Stimulated activated CD8-positive, alpha-beta memory T cell treated with anti-CD3 and anti-CD28 coated beads, Interleukin-15, amount 100 ng/mL, for 48 hours (primary cell): ENCODE measurements at regions not wholly inside any gene's neighbourhood (a gene's known extent, or its start where the extent isn't known, plus 50 kb on each side); places are given as distances from the start of the nearest gene placed in this dataset.

ENCODE experiments used
- DNase-seq, 2 donors: peaks; one replicate each; pipeline ENCODE4 v3.0.0-alpha.2; 2020; ENCODE audit warnings: low read depth in 2 of 2

DNA sequence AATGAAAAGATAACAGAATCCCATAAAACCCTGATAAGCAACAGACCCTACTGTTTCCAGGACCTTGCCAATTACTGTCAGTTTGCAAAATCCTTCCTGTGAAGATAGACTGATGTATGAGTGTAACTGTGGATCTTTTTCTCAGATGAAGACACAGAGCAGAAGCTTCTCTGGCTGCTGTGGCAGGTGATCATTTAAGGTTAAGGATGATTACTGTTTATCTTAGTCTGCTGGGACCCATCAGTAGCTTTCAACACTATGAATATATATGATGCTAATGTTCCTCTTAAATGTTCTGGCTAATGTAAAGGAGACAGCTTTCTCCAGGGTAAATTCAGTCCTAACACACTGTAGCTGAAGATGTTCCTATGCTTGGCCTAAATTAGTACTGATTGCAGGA, 56.0 kb upstream of the CTTNBP2 start:
- no peak for DNase-seq

- DNase-seq: no peak
Measured at GRCh38 chr7:117931314-117931713, 58.1 kb upstream of the CTTNBP2 start.

DNA sequence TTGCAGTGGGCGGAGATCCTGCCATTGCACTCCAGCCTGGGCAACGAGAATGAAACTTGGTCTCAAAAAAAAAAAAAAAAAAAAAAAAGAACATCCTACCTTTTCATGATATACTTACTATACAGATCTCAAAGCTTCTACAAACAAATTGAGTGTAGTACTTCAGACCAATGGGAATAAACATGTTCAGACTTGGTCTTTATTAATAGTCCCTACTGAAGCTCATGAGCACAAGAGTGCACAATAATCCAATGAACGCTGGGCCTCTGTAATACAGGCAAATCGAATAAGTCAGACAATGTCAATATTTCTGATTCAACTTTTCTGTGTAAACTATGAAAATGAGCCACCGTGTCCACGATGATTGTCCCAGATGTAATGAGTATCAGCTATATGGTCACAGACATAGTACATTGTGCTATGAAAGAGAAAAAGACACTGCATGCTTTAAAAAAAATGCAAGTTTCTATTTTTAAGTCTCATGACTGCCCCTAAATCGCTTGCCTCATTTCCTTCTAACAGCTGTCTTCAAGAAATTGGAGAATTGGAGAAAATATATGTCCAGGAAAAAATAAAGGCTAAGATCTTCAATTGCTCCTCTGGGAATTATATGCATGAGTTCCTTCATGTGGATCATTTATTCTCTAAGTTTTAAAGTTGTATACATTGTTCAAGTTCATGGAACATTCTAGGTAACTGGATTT, 64.0 kb upstream of the CTTNBP2 start:
- no peak for DNase-seq

GRCh38 chr7:117937753-117938483, 64.7 kb upstream of the CTTNBP2 start:
- DNase-seq: no peak

- DNase-seq: no peak
Measured at GRCh38 chr7:117941138-117941810, 68.0 kb upstream of the CTTNBP2 start.

GRCh38 chr7:117942780-117943179, 69.5 kb upstream of the CTTNBP2 start:
- no peak for DNase-seq

DNA sequence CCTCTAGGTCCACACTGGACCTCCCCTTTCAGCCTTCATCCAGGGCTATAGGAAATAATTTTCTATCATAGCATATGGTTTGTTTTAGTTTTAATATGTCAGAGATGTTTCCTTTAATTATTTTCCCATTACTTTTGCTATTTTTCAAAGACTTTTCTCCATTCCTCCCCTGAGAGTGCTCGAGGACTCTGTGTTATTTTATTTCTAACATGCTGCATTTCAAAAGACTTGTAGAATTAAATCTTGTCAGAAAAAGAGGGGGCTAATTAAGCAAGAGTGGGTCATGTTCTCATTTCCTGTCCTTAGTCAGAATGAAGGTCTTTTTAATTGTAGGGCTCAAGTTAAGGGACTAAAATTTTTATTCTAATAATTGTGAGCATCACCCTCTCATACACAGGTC, 71.6 kb upstream of the CTTNBP2 start:
- no peak for DNase-seq

DNA sequence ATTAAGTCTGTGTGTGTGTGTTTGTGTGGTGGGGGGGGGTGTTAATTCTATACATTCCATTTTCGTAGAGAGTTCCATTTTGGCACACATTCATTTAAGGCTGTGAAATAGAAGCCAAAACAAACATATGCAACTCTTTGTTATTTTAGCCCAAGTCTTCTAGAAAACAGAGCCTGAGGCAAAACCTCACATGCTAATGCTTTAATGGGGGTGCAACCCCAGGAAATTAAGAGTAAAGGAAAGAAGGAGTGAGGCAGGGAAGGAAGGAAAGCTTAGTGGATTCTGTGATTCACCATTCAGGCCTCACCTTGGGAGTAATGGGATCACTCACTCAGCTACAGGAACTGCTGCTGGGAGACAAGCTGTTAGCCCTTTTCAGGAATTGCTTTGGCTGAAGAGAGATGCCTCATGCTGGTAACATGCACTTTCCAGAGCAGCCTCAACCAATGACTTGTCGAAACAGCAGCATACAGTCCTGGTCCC, 73.0 kb upstream of the CTTNBP2 start:
- DNase-seq: no peak

GRCh38 chr7:117949232-117949631, 76.0 kb upstream of the CTTNBP2 start:
- no peak for DNase-seq

- DNase-seq: no peak
Measured at GRCh38 chr7:117950601-117951260, 77.5 kb upstream of the CTTNBP2 start.

DNA sequence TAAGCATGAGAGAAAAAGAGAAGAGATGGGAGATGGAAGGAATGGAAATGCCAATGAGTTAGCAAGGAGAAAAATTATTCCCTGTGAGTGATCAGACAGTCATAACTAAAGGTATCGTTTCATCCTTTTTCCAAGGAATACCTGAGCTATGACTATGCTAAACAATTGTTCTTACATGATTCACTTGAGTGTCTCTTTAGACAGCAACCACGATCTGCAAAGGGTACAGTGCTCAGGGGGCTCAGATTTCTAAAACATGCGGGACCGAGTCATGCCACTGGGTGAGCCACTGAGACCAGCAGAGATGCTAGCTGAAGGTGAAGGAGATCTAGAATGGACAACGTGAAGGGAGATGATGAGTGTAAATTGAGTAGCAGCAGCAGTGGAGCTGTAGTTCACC, 78.0 kb upstream of the CTTNBP2 start:
- DNase-seq: no peak

GRCh38 chr7:117951691-117952280, 78.5 kb upstream of the CTTNBP2 start:
- no peak for DNase-seq

DNA sequence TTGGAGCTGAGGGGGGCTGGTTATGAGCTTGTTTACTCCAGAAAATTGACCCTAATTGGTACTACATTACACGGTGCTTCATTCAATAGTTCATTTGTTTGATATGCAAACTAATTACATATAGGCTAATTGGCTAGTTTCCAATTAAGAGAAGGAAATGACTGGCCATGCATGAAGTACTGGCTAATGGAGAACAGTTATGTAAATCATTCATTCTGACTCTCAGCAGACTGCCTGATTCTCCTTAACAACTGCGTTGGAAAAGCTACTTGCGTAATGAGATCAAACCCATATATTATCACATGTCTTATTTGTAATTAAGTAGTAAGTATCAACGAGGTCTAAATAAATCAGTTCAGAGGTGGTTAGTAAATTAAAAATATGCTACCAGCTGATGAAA, 81.8 kb upstream of the CTTNBP2 start:
- DNase-seq: no peak

- no peak for DNase-seq
Measured at GRCh38 chr7:117960351-117960750, 87.1 kb upstream of the CTTNBP2 start.

DNA sequence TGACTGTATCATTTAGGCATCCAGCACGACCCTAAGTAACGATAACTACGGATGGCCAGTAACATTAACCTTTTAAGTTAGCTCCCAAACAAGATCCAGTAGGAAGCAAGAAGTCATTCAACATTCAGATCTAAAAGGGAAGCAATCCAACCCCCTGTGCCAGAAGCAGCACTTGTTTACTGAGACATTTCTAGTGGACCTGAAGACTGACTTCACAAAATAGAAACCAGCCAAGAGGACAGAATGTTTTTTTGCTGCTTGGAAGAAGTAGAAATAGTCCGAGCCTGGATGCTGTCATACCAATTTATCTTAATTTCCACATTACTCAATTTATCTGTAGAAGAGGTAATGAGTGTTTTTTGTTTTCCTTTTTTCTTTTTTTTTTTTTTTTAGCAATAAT, 88.0 kb upstream of the CTTNBP2 start:
- no peak for DNase-seq

DNA sequence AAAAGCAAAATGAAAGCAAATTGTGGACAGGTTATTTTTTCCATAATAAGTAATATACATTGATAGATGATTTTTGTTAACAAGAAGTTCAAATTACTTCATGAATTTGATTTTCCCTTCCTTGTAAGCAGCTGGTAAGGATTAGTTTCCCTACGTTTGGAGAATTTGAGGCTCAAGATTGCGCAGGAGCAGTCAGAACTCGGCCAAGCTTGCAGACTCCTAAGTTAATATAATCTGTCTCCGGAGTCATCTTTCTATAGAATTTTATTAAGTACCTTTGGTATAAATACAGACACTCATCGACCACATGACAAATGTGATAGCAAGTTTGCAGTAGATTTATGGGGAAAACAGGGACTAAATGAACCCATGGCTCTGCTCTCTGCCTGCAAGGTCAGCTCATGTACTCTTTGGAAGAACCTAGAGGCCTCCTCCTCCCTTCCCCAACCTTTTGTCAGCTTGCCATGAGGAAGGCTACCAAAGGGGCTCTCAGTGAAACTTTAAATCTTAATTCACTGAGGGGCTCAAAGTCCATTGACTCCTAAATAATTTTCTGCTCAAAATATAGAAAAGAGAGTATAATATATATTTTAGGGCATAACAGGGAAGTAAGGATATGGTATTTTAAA, 89.2 kb upstream of the CTTNBP2 start:
- DNase-seq: no peak

DNA sequence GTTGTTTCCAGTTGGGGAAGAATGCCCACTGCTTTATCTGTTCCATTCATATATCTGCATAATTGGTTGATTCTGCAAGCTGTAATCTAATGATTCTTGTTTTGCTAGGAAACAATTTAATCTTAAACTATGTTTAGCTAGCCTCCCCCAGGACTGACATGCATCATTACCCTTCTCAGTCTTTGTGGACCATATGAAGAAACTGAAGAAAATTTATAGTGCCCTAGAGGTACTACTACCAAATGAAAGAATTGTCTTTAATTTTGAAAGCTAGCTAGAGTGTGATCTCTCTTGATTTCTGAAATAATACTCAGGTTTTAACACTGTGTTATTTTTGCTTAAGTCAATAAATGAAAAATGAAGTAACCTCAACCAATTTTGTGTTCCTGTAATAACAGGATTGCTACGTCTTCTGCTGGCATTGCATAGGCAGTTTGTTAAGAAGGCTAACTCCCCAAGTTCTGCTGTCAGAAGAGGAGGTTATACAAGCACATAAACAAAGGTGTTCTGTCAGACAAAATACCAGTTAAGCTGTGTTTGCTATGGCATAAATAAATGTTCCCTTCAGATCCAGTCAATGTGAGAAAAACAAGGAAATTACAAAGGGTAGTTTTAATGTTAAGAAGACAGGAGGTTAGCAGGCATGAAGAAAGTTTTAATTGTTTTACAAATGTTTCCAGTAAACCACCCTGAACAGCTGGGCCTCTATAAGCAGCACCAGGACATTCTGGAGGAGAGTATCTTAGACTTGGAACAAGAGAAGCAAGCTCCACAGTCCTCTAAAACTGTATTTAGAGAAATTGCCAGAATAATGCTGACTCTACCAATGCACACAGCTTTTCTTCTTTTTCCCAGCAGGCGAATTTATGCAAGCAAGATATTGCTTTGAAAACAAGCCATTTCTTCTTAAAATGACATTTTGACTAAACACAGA, 90.3 kb upstream of the CTTNBP2 start:
- DNase-seq: no peak

DNA sequence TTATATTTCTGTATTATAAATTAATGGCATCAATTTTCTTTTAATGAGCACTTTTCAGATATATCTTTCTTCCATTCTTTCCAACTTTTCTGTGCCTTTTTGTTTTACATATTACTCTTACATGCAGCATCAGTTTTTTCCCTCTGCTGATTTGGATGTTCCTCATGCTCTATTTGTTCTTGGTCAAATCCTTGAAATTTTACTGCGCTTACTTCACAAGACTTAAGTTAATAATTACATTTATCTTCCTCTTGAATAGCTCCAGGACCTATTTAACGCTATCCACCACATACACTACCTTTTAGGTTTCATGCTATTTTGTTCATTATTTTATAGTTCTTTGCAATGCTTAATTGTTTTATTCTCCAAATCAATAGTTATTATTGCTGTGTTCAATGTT, 97.6 kb upstream of the CTTNBP2 start:
- no peak for DNase-seq

- DNase-seq: no peak
Measured at GRCh38 chr7:117971556-117972244, 98.5 kb upstream of the CTTNBP2 start.

DNA sequence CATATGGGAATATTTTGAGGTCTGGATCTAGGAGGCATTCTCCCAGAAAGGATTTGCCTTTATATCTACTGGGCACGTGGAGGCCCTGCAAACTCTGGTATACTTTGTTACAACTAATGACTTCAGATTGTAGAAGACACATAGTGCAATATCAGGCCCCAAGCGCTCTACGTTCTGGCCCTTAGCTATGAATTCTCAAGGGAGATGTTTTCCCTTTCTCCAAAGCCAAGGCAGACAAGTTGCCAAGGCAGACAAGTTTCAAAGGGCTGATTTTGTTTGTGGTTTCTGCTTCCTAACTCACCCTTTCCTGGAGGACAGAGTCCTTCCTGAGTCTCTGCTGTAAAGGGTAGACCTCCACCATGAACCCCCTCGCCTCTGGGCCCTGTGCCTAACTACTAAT, 99.4 kb upstream of the CTTNBP2 start:
- DNase-seq: no peak
